ENCODE measurements at regions not wholly inside any gene's neighbourhood (a gene's known extent, or its start where the extent isn't known, plus 50 kb on each side); places are given as distances from the start of the nearest gene placed in this dataset.
"Not testable (repeated sequence)": the region's sequence is repeated elsewhere in the genome, so short reads cannot be mapped to it uniquely, and the experiment has no call there.

- no peaks in the 10 kb centered on the region for H3K36me3 ChIP-seq (replicated peaks in 1 of 2; ENCODE audit: insufficient read depth in 1 of 2, low read depth in 2 of 2)
- no peaks in the 10 kb centered on the region for H3K27me3 ChIP-seq
- no peak overlapping the region for H3K4me3 ChIP-seq
- TF ChIP-seq CTCF (IDR thresholded peaks at IDR 0.05) (no peak), POLR2A (IDR thresholded peaks at IDR 0.05) (no peak)
- H3K9me3 ChIP-seq = no peaks in the 10 kb centered on the region
- H3K4me1 ChIP-seq = peaks cover 11% of the 10 kb centered on the region
- intact Hi-C loops (cut with DNase I) = no loop called here
- peak overlapping the region in 1 of 4 donors; percentile 61 for H3K27ac ChIP-seq
- DNase-seq (no peak), ATAC-seq (no peak)
- WGBS, 2 donors = 85 to 88% methylated on average over 4 of the region's 4 CpGs
These were observed 260.1 kb downstream of the COL4A1 start for GRCh38 chr13:110046811-110047210.

GRCh38 chr13:110045919-110046318 lies 259.5 kb upstream of the IRS2 start:
- 70 to 73% methylated on average over 5 of the region's 5 CpGs for WGBS, 2 donors

GRCh38 chr13:110045202-110045601 lies 258.8 kb upstream of the IRS2 start:
- no peaks in the 10 kb centered on the region for H3K36me3 ChIP-seq (replicated peaks in 1 of 2; ENCODE audit: insufficient read depth in 1 of 2, low read depth in 2 of 2)
- 90 to 91% methylated on average over 10 of the region's 10 CpGs for WGBS, 2 donors
- H3K27me3 ChIP-seq = no peaks in the 10 kb centered on the region
- TF ChIP-seq CTCF (IDR thresholded peaks at IDR 0.05) (no peak), POLR2A (IDR thresholded peaks at IDR 0.05) (no peak)
- intact Hi-C loops (cut with DNase I) = no loop called here
- no peak for ATAC-seq
- H3K4me3 ChIP-seq = no peak overlapping the region
- no peak overlapping the region for H3K27ac ChIP-seq
- H3K9me3 ChIP-seq = no peaks in the 10 kb centered on the region
- no peak for DNase-seq
- H3K4me1 ChIP-seq = peaks cover 11% of the 10 kb centered on the region

More at GRCh38 chr13:110045919-110046318, 259.5 kb upstream of the IRS2 start:
- no peaks in the 10 kb centered on the region for H3K27me3 ChIP-seq
- H3K9me3 ChIP-seq = no peaks in the 10 kb centered on the region
- no peaks in the 10 kb centered on the region for H3K36me3 ChIP-seq (replicated peaks in 1 of 2; ENCODE audit: insufficient read depth in 1 of 2, low read depth in 2 of 2)
- no peak for ATAC-seq
- H3K4me3 ChIP-seq = no peak overlapping the region
- H3K27ac ChIP-seq = no peak overlapping the region
- intact Hi-C loops (cut with DNase I) = no loop called here
- H3K4me1 ChIP-seq = peaks cover 11% of the 10 kb centered on the region
- DNase-seq = no peak
- TF ChIP-seq POLR2A (IDR thresholded peaks at IDR 0.05) (no peak), CTCF (IDR thresholded peaks at IDR 0.05) (no peak)

- Histone ChIP-seq H3K27me3 (no peaks in the 10 kb centered on the region), H3K4me3 (no peak overlapping the region), H3K27ac (no peak overlapping the region), H3K9me3 (no peaks in the 10 kb centered on the region), H3K4me1 (peaks cover 11% of the 10 kb centered on the region), H3K36me3 (replicated peaks in 1 of 2; ENCODE audit: insufficient read depth in 1 of 2, low read depth in 2 of 2) (no peaks in the 10 kb centered on the region)
- no peak for TF ChIP-seq CTCF (IDR thresholded peaks at IDR 0.05)
- no peak for TF ChIP-seq POLR2A (IDR thresholded peaks at IDR 0.05)
- ATAC-seq (no peak), DNase-seq (no peak)
- intact Hi-C loops (cut with DNase I) = no loop called here
- 38 to 59% methylated on average over 15 of the region's 15 CpGs for WGBS, 2 donors
These were observed 258.2 kb upstream of the IRS2 start for GRCh38 chr13:110044551-110045111.

GRCh38 chr13:110042253-110042950 lies 256.0 kb upstream of the IRS2 start:
- Histone ChIP-seq H3K4me3 (no peak overlapping the region), H3K27me3 (no peaks in the 10 kb centered on the region), H3K27ac (no peak overlapping the region), H3K36me3 (replicated peaks in 1 of 2; ENCODE audit: insufficient read depth in 1 of 2, low read depth in 2 of 2) (no peaks in the 10 kb centered on the region), H3K9me3 (no peaks in the 10 kb centered on the region), H3K4me1 (peaks cover 4% of the 10 kb centered on the region)
- 65 to 66% methylated on average over 14 of the region's 14 CpGs for WGBS, 2 donors
- TF ChIP-seq CTCF (IDR thresholded peaks at IDR 0.05) = no peak
- DNase-seq (no peak), ATAC-seq (no peak)
- intact Hi-C loops (cut with DNase I) = no loop called here

- H3K27me3 ChIP-seq; DNase-seq; H3K36me3 ChIP-seq (replicated peaks in 1 of 2; ENCODE audit: insufficient read depth in 1 of 2, low read depth in 2 of 2); ATAC-seq; H3K27ac ChIP-seq; H3K4me3 ChIP-seq; H3K4me1 ChIP-seq; H3K9me3 ChIP-seq; intact Hi-C loops (cut with DNase I): not testable (repeated sequence)
- 76 to 87% methylated on average over 4 of the region's 4 CpGs for WGBS, 2 donors
These were observed 255.3 kb upstream of the IRS2 start for GRCh38 chr13:110041638-110042037.

Data from body of pancreas (tissue), 4 donors.